Transverse colon (tissue), 4 donors: ENCODE measurements at regions not wholly inside any gene's neighbourhood (a gene's known extent, or its start where the extent isn't known, plus 50 kb on each side); places are given as distances from the start of the nearest gene placed in this dataset.

Experiments used
- DNase-seq: peaks from one replicate; pipeline ENCODE4 v3.0.0-alpha.2; 2019
- H3K27ac ChIP-seq, 4 donors: fragments of 200-600 bp; sonication (generic); 2 replicates each; pipeline ENCODE4 v1.5.1; 2016 to 2018; ENCODE audit warnings: inconsistent platforms in 4 of 4
- H3K27me3 ChIP-seq: fragments of 200-600 bp; sonication (generic); 2 replicates; pipeline ENCODE4 v1.5.1; 2017; ENCODE audit warnings: inconsistent platforms
- H3K36me3 ChIP-seq, 4 donors: fragments of 200-600 bp; sonication (generic); 2 replicates each; pipeline ENCODE4 v1.5.1; 2017 to 2019; ENCODE audit warnings: inconsistent platforms in 4 of 4
- H3K4me1 ChIP-seq, 4 donors: fragments of 200-600 bp; sonication (generic); 2 replicates each; pipeline ENCODE4 v1.5.1; 2017 to 2020; ENCODE audit warnings: inconsistent platforms in 4 of 4
- H3K4me3 ChIP-seq, 4 donors: fragments of 200-600 bp; sonication (generic); 1 replicate in 1 of 4; 2 replicates in 3 of 4; pipeline versions ENCODE4 v1.5.1 to v1.6.1; 2017 to 2019; ENCODE audit warnings: inconsistent platforms in 4 of 4
- H3K9me3 ChIP-seq, 2 donors: fragments of 200-600 bp; sonication (generic); 2 replicates each; pipeline ENCODE4 v1.5.1; 2017 to 2019; ENCODE audit warnings: inconsistent platforms in 2 of 2
- CTCF ChIP-seq, 5 experiments: fragments of 200-600 bp in 3 of 5; fragments of 450-650 bp in 2 of 5; sonication (generic) in 3 of 5; IDR thresholded peaks; 1 replicate in 2 of 5; 2 replicates in 3 of 5; pipeline ENCODE4 v1.5.1; 2016 to 2017; ENCODE audit warnings: antibody characterized with exemption in 5 of 5, inconsistent platforms in 3 of 5, mild to moderate bottlenecking in 2 of 5, moderate library complexity in 1 of 5
- EP300 ChIP-seq: sonication (generic); formaldehyde crosslinking; IDR thresholded peaks from one replicate; pipeline ENCODE4 v1.6.1; 2017; ENCODE audit warnings: antibody characterized with exemption, low read depth
- POLR2A ChIP-seq: fragments of 450-650 bp; IDR thresholded peaks from one replicate; pipeline ENCODE4 v1.6.1; 2016; ENCODE audit warnings: antibody characterized with exemption, mild to moderate bottlenecking, moderate library complexity
- POLR2AphosphoS5 ChIP-seq, 3 donors: sonication (generic); formaldehyde crosslinking; IDR thresholded peaks; one replicate each; pipeline ENCODE4 v1.6.1; 2016; ENCODE audit warnings: antibody characterized with exemption in 3 of 3
- WGBS, 2 donors: methylation state at CpG; one replicate each; pipeline ENCODE4 v1.1.5; 2018; ENCODE audit warnings: low coverage in 1 of 2; 5-methylcytosine and 5-hydroxymethylcytosine counted together
- in situ Hi-C, 4 donors: fragments of 200-750 bp; cut with MboI; loops; one replicate each; pipeline versions ENCODE4 v1.15.0 to v1.15.1; 2017; ENCODE audit warnings: low sequenced_read_pairs in 3 of 4, low pct_ligation_motif_present in 1 of 4, low pct_unique_long_range_greater_than_20kb in 1 of 4
- intact Hi-C: fragments of 100-400 bp; cut with DNase I; formaldehyde crosslinking; loops from one replicate; pipeline ENCODE4 v1.15.1; 2023; ENCODE audit warnings: low total_unique reads

- in situ Hi-C loops (no loop called here), intact Hi-C loops (loop anchor here (2.0 kb wide), 1 partner anchor 77 kb away; no protein-coding TSS in a partner anchor)
- TF ChIP-seq POLR2AphosphoS5 (IDR thresholded peaks at IDR 0.05) (no peak), POLR2A (no peak), CTCF (IDR thresholded peaks at IDR 0.05) (no peak), EP300 (no peak)
- Histone ChIP-seq H3K4me3 (no peak overlapping the region), H3K9me3 (no peaks in the 10 kb centered on the region), H3K4me1 (no peaks in the 10 kb centered on the region), H3K27ac (no peak overlapping the region), H3K36me3 (no peaks in the 10 kb centered on the region), H3K27me3 (no peaks in the 10 kb centered on the region)
- 58 to 70% methylated on average over 8 of the region's 8 CpGs for WGBS, 2 donors
- DNase-seq: no peak
Measured at GRCh38 chr7:135834266-135834665, 85.7 kb upstream of the FAM180A start.

- Histone ChIP-seq H3K27me3 (no peaks in the 10 kb centered on the region), H3K27ac (no peak overlapping the region), H3K4me3 (no peak overlapping the region), H3K36me3 (no peaks in the 10 kb centered on the region), H3K9me3 (no peaks in the 10 kb centered on the region), H3K4me1 (no peaks in the 10 kb centered on the region)
- TF ChIP-seq EP300 (no peak), POLR2A (no peak), CTCF (IDR thresholded peaks at IDR 0.05) (no peak), POLR2AphosphoS5 (IDR thresholded peaks at IDR 0.05) (no peak)
- 17 to 55% methylated on average over 1 to 4 of the region's 4 CpGs for WGBS, 2 donors
- in situ Hi-C loops: no loop called here
- intact Hi-C loops: loop anchor here (2.0 kb wide), 1 partner anchor 77 kb away; no protein-coding TSS in a partner anchor
- no peak for DNase-seq
Measured at GRCh38 chr7:135833642-135834041, 85.0 kb upstream of the FAM180A start.

DNA sequence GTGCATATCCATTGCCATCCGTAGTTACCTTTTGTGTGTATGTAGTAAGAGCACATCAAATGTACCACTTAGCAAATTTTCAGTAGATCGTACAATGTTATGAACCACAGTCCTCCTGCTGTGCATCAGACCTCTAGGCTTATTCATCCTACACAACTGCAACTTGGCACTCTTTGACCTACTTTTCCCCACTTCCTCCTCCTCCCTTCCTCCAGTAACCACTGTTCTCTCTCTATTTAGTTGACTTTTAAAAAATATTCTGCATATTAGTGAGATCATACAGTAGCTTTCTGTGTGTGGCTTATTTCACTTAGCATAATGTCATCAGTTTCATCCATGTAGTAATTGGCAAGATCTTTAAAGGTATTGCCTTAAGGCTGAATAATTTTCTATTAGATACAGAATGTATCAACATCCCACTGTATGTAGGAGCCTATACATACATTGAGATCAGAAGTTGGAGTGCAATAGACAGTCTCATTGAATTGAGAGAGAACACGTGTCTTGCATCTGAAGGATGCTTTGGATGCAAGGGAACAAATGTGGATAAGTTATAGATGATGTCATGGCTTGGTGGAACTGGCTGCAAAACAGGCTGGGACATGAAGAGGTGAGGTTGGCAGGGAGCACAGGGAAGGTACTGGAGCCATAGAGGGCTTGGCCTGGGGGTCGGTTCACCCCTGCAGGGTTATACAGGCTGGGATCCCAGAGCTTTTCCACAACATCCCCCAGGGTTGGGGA, 83.0 kb upstream of the FAM180A start:
- no peaks in the 10 kb centered on the region for H3K9me3 ChIP-seq
- no peaks in the 10 kb centered on the region for H3K4me1 ChIP-seq
- in situ Hi-C loops: no loop called here
- no peak overlapping the region for H3K4me3 ChIP-seq
- no peaks in the 10 kb centered on the region for H3K36me3 ChIP-seq
- no peak for DNase-seq
- intact Hi-C loops: no loop called here
- no peak overlapping the region for H3K27ac ChIP-seq
- no peaks in the 10 kb centered on the region for H3K27me3 ChIP-seq
- WGBS, 2 donors: 55 to 59% methylated on average over 3 to 4 of the region's 4 CpGs
- no peak for TF ChIP-seq EP300
- TF ChIP-seq CTCF (IDR thresholded peaks at IDR 0.05): no peak
- TF ChIP-seq POLR2AphosphoS5 (IDR thresholded peaks at IDR 0.05): no peak
- TF ChIP-seq POLR2A: no peak

DNA sequence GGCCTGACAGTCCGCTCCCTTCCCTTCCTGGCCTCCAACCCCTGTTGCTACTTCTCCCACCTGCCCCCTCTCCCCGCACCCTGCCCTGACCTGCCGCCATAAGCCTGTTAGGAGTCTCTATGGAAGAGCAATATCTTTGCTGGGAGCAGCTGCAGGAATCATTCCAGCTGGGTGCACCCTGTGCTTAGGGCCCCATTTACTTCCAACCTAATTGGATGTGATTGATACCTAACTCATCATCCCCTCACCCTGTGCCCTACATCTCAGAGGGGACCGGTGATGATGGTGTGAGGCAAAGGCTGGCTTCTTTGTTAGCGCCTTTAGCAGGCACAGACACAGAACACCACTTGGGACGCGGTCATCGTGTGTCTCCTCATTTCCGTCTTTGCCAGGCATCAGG, 80.0 kb upstream of the FAM180A start:
- no peaks in the 10 kb centered on the region for H3K9me3 ChIP-seq
- intact Hi-C loops: loop anchor here (5.0 kb wide), 1 partner anchor 384 kb away; no protein-coding TSS in a partner anchor
- no peaks in the 10 kb centered on the region for H3K36me3 ChIP-seq
- no peaks in the 10 kb centered on the region for H3K4me1 ChIP-seq
- H3K27ac ChIP-seq: no peak overlapping the region
- in situ Hi-C loops: no loop called here
- DNase-seq: no peak
- TF ChIP-seq EP300: no peak
- no peak for TF ChIP-seq POLR2A
- TF ChIP-seq CTCF (IDR thresholded peaks at IDR 0.05): no peak
- no peak for TF ChIP-seq POLR2AphosphoS5 (IDR thresholded peaks at IDR 0.05)
- H3K4me3 ChIP-seq: no peak overlapping the region
- 91 to 93% methylated on average over 3 to 9 of the region's 9 CpGs for WGBS, 2 donors
- H3K27me3 ChIP-seq: no peaks in the 10 kb centered on the region
